ENCODE measurements at regions not wholly inside any gene's neighbourhood (a gene's known extent, or its start where the extent isn't known, plus 50 kb on each side); places are given as distances from the start of the nearest gene placed in this dataset.

DNA sequence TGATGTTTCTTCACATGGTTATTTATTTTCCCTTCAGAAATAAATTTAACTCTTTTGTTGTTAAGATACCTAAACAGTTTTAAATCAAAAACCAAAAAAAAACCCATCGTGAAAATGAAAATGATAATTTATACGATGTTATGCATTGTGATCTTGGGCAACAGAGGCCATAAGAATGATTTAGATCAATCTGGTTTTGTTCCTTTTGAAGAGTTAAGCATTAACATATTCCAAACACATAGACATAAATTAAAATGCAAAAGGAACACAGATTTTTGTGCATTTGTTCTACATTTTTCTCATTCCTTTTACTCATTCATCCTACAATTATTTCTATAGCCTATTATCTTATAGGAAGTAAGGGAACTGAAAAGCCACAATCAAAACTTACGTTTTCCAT lies 226.1 kb upstream of the SEMA3D start:
- Histone ChIP-seq H3K9me3 (no peaks in the 10 kb centered on the region), H3K36me3 (no peaks in the 10 kb centered on the region), H3K27me3 (no peaks in the 10 kb centered on the region), H3K4me3 (replicated peaks in 1 of 3) (no peak overlapping the region), H3K4me1 (peaks cover 0 to 8% of the 10 kb centered on the region in 2 donors), H3K27ac (no peak overlapping the region)
- TF ChIP-seq, protein P1, sequence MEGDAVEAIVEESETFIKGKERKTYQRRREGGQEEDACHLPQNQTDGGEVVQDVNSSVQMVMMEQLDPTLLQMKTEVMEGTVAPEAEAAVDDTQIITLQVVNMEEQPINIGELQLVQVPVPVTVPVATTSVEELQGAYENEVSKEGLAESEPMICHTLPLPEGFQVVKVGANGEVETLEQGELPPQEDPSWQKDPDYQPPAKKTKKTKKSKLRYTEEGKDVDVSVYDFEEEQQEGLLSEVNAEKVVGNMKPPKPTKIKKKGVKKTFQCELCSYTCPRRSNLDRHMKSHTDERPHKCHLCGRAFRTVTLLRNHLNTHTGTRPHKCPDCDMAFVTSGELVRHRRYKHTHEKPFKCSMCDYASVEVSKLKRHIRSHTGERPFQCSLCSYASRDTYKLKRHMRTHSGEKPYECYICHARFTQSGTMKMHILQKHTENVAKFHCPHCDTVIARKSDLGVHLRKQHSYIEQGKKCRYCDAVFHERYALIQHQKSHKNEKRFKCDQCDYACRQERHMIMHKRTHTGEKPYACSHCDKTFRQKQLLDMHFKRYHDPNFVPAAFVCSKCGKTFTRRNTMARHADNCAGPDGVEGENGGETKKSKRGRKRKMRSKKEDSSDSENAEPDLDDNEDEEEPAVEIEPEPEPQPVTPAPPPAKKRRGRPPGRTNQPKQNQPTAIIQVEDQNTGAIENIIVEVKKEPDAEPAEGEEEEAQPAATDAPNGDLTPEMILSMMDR (IDR thresholded peaks at IDR 0.05), result no peak
- no peak for TF ChIP-seq POLR2A (IDR thresholded peaks at IDR 0.05)
- intact Hi-C loops (cut with DNase I), result no loop called here
- DNase-seq, result no peak
- WGBS, 2 donors, result 90 to 94% methylated on average over 3 of the region's 3 CpGs

DNA sequence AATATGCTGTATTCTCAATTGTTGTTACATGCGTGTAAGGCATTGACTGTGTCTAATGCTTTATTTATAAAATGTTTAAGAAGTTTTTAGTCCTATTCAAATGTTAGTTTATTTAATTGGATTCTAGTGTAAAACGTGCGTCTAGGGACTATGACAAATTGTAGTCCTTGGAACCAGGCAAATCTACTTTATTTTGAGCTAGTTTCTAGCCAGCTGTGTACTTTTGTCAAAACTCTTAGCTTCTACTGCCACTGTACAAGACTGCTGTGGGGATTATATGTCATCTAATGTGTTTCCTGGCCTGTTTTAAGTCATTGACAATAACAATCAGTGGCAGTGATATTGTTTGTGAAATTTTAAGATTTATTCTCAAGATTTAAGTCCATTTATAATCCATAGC lies 220.5 kb upstream of the SEMA3D start:
- intact Hi-C loops (cut with DNase I), result no loop called here
- Histone ChIP-seq H3K36me3 (no peaks in the 10 kb centered on the region), H3K9me3 (no peaks in the 10 kb centered on the region), H3K27me3 (no peaks in the 10 kb centered on the region), H3K27ac (no peak overlapping the region), H3K4me1 (peaks cover 0 to 8% of the 10 kb centered on the region in 2 donors), H3K4me3 (replicated peaks in 1 of 3) (no peak overlapping the region)
- DNase-seq, result no peak
- TF ChIP-seq, protein P1 (IDR thresholded peaks at IDR 0.05), result no peak
- TF ChIP-seq POLR2A (IDR thresholded peaks at IDR 0.05), result no peak
- WGBS, 2 donors, result 75 to 76% methylated on average over 3 of the region's 3 CpGs

DNA sequence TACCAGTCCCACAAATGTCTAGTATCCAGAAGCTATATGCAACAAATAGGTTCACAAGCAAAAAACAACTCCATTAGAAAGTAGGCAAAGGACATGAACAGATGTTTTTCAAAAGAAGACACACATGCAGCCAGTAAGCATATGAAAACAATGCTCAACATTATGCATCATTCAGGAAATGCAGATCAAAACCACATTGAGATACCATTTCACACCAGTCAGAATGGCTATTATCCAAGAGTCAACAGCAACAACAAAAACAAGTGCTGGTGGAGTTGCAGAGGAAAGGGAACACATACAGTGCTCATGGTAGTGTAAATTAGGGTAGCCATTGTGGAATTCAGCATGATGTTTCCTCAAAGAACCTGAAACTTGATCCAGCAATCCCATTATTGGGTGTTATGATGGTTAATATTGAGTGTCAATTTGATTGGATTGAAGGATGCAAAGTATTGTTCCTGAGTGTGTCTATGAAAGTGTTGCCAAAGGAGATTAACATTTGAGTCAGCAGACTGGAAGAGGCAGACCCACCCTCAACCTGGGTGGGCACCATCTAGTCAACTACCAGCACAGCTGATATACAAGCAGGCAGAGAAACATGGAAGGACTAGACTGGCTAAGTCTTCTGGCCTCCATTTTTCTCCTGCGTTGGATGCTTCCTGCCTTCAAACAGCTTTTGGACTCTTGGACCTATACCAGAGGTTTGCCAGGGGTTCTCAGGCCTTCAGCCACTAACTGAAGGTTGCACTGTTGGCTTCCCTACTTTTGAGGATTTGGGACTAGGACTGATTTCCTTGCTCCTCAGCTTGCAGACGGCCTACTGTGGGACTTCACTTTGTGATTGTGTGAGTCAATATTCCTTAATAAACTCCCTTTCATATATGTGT lies 218.4 kb upstream of the SEMA3D start:
- no peak for DNase-seq
- intact Hi-C loops (cut with DNase I), result no loop called here
- TF ChIP-seq, protein P1 (IDR thresholded peaks at IDR 0.05), result no peak
- no peak for TF ChIP-seq POLR2A (IDR thresholded peaks at IDR 0.05)
- no peaks in the 10 kb centered on the region for H3K4me1 ChIP-seq
- H3K9me3 ChIP-seq, result no peaks in the 10 kb centered on the region
- H3K27ac ChIP-seq, result no peak overlapping the region
- H3K4me3 ChIP-seq (replicated peaks in 1 of 3), result no peak overlapping the region
- H3K36me3 ChIP-seq, result no peaks in the 10 kb centered on the region
- WGBS, 2 donors, result 94 to 95% methylated on average over 2 of the region's 2 CpGs
- no peaks in the 10 kb centered on the region for H3K27me3 ChIP-seq

DNA sequence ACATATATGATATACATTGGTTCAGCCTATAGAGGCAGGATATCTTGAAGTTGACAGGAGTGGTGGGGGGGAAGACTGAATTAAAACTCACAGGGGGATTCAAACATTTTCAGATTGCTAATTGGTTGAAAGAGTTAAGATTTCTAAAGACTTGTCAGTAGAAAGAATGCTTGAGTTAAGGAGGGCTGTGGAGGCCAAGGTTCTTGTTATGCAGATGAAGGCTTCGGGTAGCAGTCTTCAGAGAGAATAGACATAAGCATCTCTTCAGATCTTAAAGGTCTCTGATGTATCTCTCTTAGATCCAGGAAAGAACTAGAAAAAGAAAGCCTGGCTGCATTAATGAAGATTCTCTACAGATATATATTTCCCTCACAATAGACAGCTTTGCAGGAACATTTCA lies 209.8 kb upstream of the SEMA3D start:
- DNase-seq, result no peak
- TF ChIP-seq, protein P1 (IDR thresholded peaks at IDR 0.05), result no peak
- TF ChIP-seq POLR2A (IDR thresholded peaks at IDR 0.05), result no peak
- H3K4me3 ChIP-seq (replicated peaks in 1 of 3), result no peak overlapping the region
- WGBS, 2 donors, result 71 to 79% methylated on average over 1 of the region's 1 CpG
- H3K27ac ChIP-seq, result no peak overlapping the region
- H3K36me3 ChIP-seq, result no peaks in the 10 kb centered on the region
- no peaks in the 10 kb centered on the region for H3K9me3 ChIP-seq
- no peaks in the 10 kb centered on the region for H3K27me3 ChIP-seq
- intact Hi-C loops (cut with DNase I), result no loop called here
- peaks cover 4 to 5% of the 10 kb centered on the region in 2 donors for H3K4me1 ChIP-seq

DNA sequence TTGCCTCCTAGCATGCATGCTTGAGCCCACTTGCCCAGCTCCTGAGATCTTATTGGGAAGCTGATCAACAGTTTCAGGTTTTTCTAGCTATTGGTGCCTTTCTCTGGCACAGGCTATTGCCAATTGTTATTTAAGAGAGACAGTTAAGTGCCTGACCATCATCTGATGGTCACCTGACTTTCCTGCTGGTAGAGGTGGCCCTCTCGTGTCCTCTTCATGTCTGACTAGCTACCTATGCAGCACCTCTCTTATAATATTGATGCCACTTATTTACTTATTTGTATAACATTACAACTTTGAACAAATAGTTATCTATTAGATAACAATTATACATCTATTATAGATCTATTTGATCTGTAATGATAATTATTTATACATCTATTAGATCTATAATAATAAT lies 205.9 kb upstream of the SEMA3D start:
- Histone ChIP-seq H3K27me3 (no peaks in the 10 kb centered on the region), H3K4me3 (replicated peaks in 1 of 3) (no peak overlapping the region), H3K4me1 (peaks cover 4 to 5% of the 10 kb centered on the region in 2 donors), H3K36me3 (no peaks in the 10 kb centered on the region), H3K9me3 (no peaks in the 10 kb centered on the region), H3K27ac (no peak overlapping the region)
- 37 to 71% methylated on average over 1 of the region's 1 CpG for WGBS, 2 donors
- DNase-seq, result no peak
- intact Hi-C loops (cut with DNase I), result no loop called here
- TF ChIP-seq POLR2A (IDR thresholded peaks at IDR 0.05), result no peak
- TF ChIP-seq, protein P1 (IDR thresholded peaks at IDR 0.05), result no peak
